B cell (primary cell): ENCODE measurements at regions not wholly inside any gene's neighbourhood (a gene's known extent, or its start where the extent isn't known, plus 50 kb on each side); places are given as distances from the start of the nearest gene placed in this dataset.

ENCODE experiments used
- ATAC-seq: fragments of 200-7000 bp; cut with Tn5 transposase; one replicate; pipeline ENCODE4 v1.10.0; 2021; ENCODE audit warnings: low read depth, mild to moderate bottlenecking, moderate number of reproducible peaks, moderate library complexity
- CTCF ChIA-PET: fragments of 350-600 bp; sonication (Branson Sonifier 250); formaldehyde crosslinking; loops from one replicate; lab custom pipeline; 2021; ENCODE audit warnings: antibody characterized with exemption, inconsistent platforms; lab: Charles Lee
- POLR2A ChIA-PET: fragments of 350-600 bp; sonication (Branson Sonifier 250); formaldehyde crosslinking; loops from one replicate; lab custom pipeline; 2021; ENCODE audit warnings: antibody characterized with exemption; lab: Charles Lee
- DNase-seq: peaks from one replicate; pipeline ENCODE4 v3.0.0; 2013
- H2AFZ ChIP-seq: 2 replicates; pipeline ENCODE4 v1.6.1; 2012; ENCODE audit warnings: mild to moderate bottlenecking, low read depth, low read length; ENCODE audit not compliant: insufficient read depth, poor library complexity, severe bottlenecking
- H3K27ac ChIP-seq, 2 donors: 1 replicate in 1 of 2; 2 replicates in 1 of 2; pipeline ENCODE4 v1.5.1; 2012 to 2013; ENCODE audit warnings: low read length in 2 of 2, mild to moderate bottlenecking in 2 of 2, moderate library complexity in 1 of 2
- H3K27me3 ChIP-seq, 4 experiments: fragments of 200-600 bp in 1 of 4; sonication (generic) in 1 of 4; replicated peaks in 1 of 4; 1 replicate in 2 of 4; 2 replicates in 2 of 4; pipeline versions ENCODE4 v1.6.1 to v1.7.0; 2013 to 2016; ENCODE audit warnings: low read length in 3 of 4, mild to moderate bottlenecking in 2 of 4, mixed read lengths in 1 of 4, moderate library complexity in 1 of 4; ENCODE audit not compliant: insufficient read depth in 4 of 4, control insufficient read depth in 3 of 4; ENCODE audit errors: control extremely low read depth in 1 of 4
- H3K36me3 ChIP-seq, 2 experiments: replicated peaks in 1 of 2; 1 replicate in 1 of 2; 2 replicates in 1 of 2; pipeline versions ENCODE4 v1.6.1 to v1.7.1; 2013; ENCODE audit warnings: low read length in 1 of 2; ENCODE audit not compliant: insufficient read depth in 2 of 2, control insufficient read depth in 1 of 2; ENCODE audit errors: control extremely low read depth in 1 of 2, extremely low read depth in 1 of 2
- H3K4me1 ChIP-seq, 2 donors: fragments of 200-600 bp in 1 of 2; sonication (generic) in 1 of 2; 1 replicate in 1 of 2; 2 replicates in 1 of 2; pipeline versions ENCODE4 v1.5.1 to v1.6.1; 2013 to 2017; ENCODE audit warnings: low read length in 2 of 2; ENCODE audit not compliant: control insufficient read depth in 2 of 2, insufficient read depth in 2 of 2
- H3K4me2 ChIP-seq: replicated peaks from 2 replicates; pipeline ENCODE3; 2012; ENCODE audit warnings: mild to moderate bottlenecking, low read depth, low read length; ENCODE audit not compliant: poor library complexity, severe bottlenecking
- H3K4me3 ChIP-seq, 5 experiments: fragments of 200-600 bp in 1 of 5; sonication (generic) in 1 of 5; 1 replicate in 3 of 5; 2 replicates in 2 of 5; pipeline versions ENCODE4 v1.5.1 to v1.7.0; 2011 to 2016; ENCODE audit warnings: low read length in 4 of 5, mild to moderate bottlenecking in 4 of 5, low read depth in 2 of 5, control low read depth in 1 of 5, moderate library complexity in 1 of 5; ENCODE audit not compliant: insufficient read depth in 1 of 5; ENCODE audit errors: control extremely low read depth in 1 of 5, extremely low read depth in 1 of 5
- H3K79me2 ChIP-seq: fragments of 200-600 bp; sonication (generic); one replicate; pipeline ENCODE4 v1.6.0; 2016; ENCODE audit warnings: low read length; ENCODE audit not compliant: control insufficient read depth, insufficient read depth
- H3K9ac ChIP-seq: fragments of 200-600 bp; sonication (generic); 2 replicates; pipeline ENCODE4 v1.6.1; 2017; ENCODE audit warnings: mild to moderate bottlenecking, low read length, moderate library complexity
- H3K9me3 ChIP-seq, 3 donors: one replicate each; pipeline versions ENCODE4 v1.6.1 to v1.7.1; 2013; ENCODE audit warnings: low read length in 2 of 3; ENCODE audit not compliant: control insufficient read depth in 2 of 3, insufficient read depth in 1 of 3; ENCODE audit errors: control extremely low read depth in 1 of 3
- H4K20me1 ChIP-seq: 2 replicates; pipeline ENCODE4 v1.6.0; 2012; ENCODE audit warnings: mild to moderate bottlenecking, low read length; ENCODE audit not compliant: insufficient read depth, control insufficient read depth, poor library complexity, severe bottlenecking
- H3K27ac Mint-ChIP-seq: one replicate; pipeline ENCODE4 v1.8.0; 2021; ENCODE audit warnings: mixed read lengths
- H3K27me3 Mint-ChIP-seq: one replicate; pipeline ENCODE4 v1.8.0; 2021; ENCODE audit warnings: mixed read lengths
- H3K4me1 Mint-ChIP-seq: one replicate; pipeline ENCODE4 v1.8.0; 2021; ENCODE audit warnings: mixed read lengths
- H3K4me3 Mint-ChIP-seq: one replicate; pipeline ENCODE4 v1.8.0; 2021; ENCODE audit warnings: mixed read lengths
- H3K9me3 Mint-ChIP-seq: one replicate; pipeline ENCODE4 v1.8.0; 2022; ENCODE audit warnings: mixed read lengths; ENCODE audit not compliant: insufficient read depth
- EZH2 ChIP-seq: IDR thresholded peaks from 2 replicates; pipeline ENCODE4 v1.6.1; 2012; ENCODE audit warnings: borderline replicate concordance, low read depth, mild to moderate bottlenecking, moderate library complexity, low read length; ENCODE audit not compliant: insufficient read depth, poor library complexity, severe bottlenecking
- WGBS: methylation state at CpG from one replicate; pipeline ENCODE4 v1.1.5; 2013; ENCODE audit warnings: missing lambda C conversion rate; ENCODE audit not compliant: insufficient coverage; 5-methylcytosine and 5-hydroxymethylcytosine counted together
- intact Hi-C: fragments of 100-400 bp; cut with micrococcal nuclease; formaldehyde crosslinking; loops from one replicate; pipeline ENCODE4 v1.10.0; 2022
- TF ChIP-seq, protein P1 (sequence below): fragments of 200-600 bp; IDR thresholded peaks from one replicate; pipeline ENCODE4 v1.8.0; 2022; ENCODE audit warnings: antibody characterized with exemption, mild to moderate bottlenecking

GRCh38 chr1:239800861-239801260 is 290.8 kb upstream of the FMN2 start:
- Histone ChIP-seq H3K36me3 (no peaks in the 10 kb centered on the region), H3K4me2 (no peak overlapping the region), H3K9ac (no peak overlapping the region), H3K4me3 (no peak overlapping the region), H3K27me3 (no peaks in the 10 kb centered on the region), H4K20me1 (no peaks in the 10 kb centered on the region), H3K27ac (no peak overlapping the region), H3K79me2 (no peaks in the 10 kb centered on the region), H3K9me3 (peaks cover 0 to 3% (median 0%) of the 10 kb centered on the region in 3 donors), H3K4me1 (no peaks in the 10 kb centered on the region), H2AFZ (no peak overlapping the region)
- no peaks in the 10 kb centered on the region for H3K9me3 Mint-ChIP-seq
- intact Hi-C loops: no loop called here
- TF ChIP-seq, protein P1, sequence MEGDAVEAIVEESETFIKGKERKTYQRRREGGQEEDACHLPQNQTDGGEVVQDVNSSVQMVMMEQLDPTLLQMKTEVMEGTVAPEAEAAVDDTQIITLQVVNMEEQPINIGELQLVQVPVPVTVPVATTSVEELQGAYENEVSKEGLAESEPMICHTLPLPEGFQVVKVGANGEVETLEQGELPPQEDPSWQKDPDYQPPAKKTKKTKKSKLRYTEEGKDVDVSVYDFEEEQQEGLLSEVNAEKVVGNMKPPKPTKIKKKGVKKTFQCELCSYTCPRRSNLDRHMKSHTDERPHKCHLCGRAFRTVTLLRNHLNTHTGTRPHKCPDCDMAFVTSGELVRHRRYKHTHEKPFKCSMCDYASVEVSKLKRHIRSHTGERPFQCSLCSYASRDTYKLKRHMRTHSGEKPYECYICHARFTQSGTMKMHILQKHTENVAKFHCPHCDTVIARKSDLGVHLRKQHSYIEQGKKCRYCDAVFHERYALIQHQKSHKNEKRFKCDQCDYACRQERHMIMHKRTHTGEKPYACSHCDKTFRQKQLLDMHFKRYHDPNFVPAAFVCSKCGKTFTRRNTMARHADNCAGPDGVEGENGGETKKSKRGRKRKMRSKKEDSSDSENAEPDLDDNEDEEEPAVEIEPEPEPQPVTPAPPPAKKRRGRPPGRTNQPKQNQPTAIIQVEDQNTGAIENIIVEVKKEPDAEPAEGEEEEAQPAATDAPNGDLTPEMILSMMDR: no peak
- no peak for TF ChIP-seq EZH2
- no peak for ATAC-seq
- WGBS: no CpG with 5 or more reads among the region's 3 CpGs
- H3K27ac Mint-ChIP-seq: no peak overlapping the region
- DNase-seq: no peak
- ChIA-PET CTCF (no interaction called here), POLR2A (no interaction called here)
- no peaks in the 10 kb centered on the region for H3K4me1 Mint-ChIP-seq
- no peaks in the 10 kb centered on the region for H3K27me3 Mint-ChIP-seq
- no peak overlapping the region for H3K4me3 Mint-ChIP-seq

GRCh38 chr1:239802275-239802674 is 289.4 kb upstream of the FMN2 start:
- TF ChIP-seq, protein P1: no peak
- TF ChIP-seq EZH2: no peak
- H3K27me3 Mint-ChIP-seq: no peaks in the 10 kb centered on the region
- H3K9ac ChIP-seq: no peak overlapping the region
- no peak overlapping the region for H3K4me3 Mint-ChIP-seq
- no peak overlapping the region for H3K27ac ChIP-seq
- no peaks in the 10 kb centered on the region for H3K4me1 ChIP-seq
- ChIA-PET CTCF (no interaction called here), POLR2A (no interaction called here)
- no peak overlapping the region for H3K27ac Mint-ChIP-seq
- intact Hi-C loops: no loop called here
- no peaks in the 10 kb centered on the region for H3K36me3 ChIP-seq
- H3K9me3 ChIP-seq: peaks cover 0 to 3% (median 0%) of the 10 kb centered on the region in 3 donors
- no peaks in the 10 kb centered on the region for H3K27me3 ChIP-seq
- H3K9me3 Mint-ChIP-seq: no peaks in the 10 kb centered on the region
- H3K79me2 ChIP-seq: no peaks in the 10 kb centered on the region
- H3K4me1 Mint-ChIP-seq: no peaks in the 10 kb centered on the region
- WGBS: no CpG with 5 or more reads among the region's 3 CpGs
- H3K4me3 ChIP-seq: no peak overlapping the region
- DNase-seq (no peak), ATAC-seq (no peak)
- no peak overlapping the region for H3K4me2 ChIP-seq
- H2AFZ ChIP-seq: no peak overlapping the region
- H4K20me1 ChIP-seq: no peaks in the 10 kb centered on the region
